ENCODE measurements at regions not wholly inside any gene's neighbourhood (a gene's known extent, or its start where the extent isn't known, plus 50 kb on each side); places are given as distances from the start of the nearest gene placed in this dataset.

DNA sequence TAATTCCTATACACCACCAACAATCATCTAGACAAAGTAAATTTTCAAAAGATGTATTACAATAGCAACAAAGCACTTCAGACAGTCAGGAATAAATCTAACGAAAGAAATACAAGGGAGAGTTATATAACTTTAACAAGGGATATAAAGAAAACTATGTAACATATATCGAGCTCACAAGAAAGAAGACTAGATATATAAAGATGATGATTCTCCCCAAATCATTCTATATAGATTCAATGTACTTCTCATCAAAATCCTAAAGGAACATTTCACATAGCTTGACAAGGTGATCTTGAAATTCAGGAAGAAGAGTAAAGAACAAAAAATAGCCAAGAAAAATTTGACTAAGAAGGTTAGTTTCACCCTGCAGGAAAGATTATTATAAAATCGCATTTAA lies 179.4 kb downstream of the SP3 start:
- TF ChIP-seq CTCF (IDR thresholded peaks at IDR 0.05) (no peak), POLR2A (IDR thresholded peaks at IDR 0.05) (no peak)
